H9 (cell line): ENCODE measurements at regions not wholly inside any gene's neighbourhood (a gene's known extent, or its start where the extent isn't known, plus 50 kb on each side); places are given as distances from the start of the nearest gene placed in this dataset.
A peak's percentile ranks its signal among the peaks of the same experiment; 100 is the strongest.

ENCODE experiments used
- DNase-seq: peaks from one replicate; pipeline ENCODE4 v3.0.0-alpha.2; 2017
- H2AFZ ChIP-seq: one replicate; pipeline ENCODE4 v1.6.1; 2013; ENCODE audit warnings: mild to moderate bottlenecking, low read length, control low read depth, moderate library complexity
- H2AK5ac ChIP-seq: 2 replicates; pipeline ENCODE4 v1.6.1; 2013; ENCODE audit warnings: low read length, control low read depth, mixed read lengths; ENCODE audit not compliant: insufficient read length
- H2BK120ac ChIP-seq: one replicate; pipeline ENCODE4 v1.6.1; 2013; ENCODE audit warnings: low read depth, mild to moderate bottlenecking, low read length, control low read depth, inconsistent platforms; ENCODE audit not compliant: poor library complexity, severe bottlenecking
- H2BK12ac ChIP-seq: 2 replicates; pipeline ENCODE4 v1.6.1; 2013; ENCODE audit warnings: low read length, control low read depth, mixed read lengths, low read depth; ENCODE audit not compliant: insufficient read length
- H2BK15ac ChIP-seq: 2 replicates; pipeline ENCODE4 v1.6.1; 2013; ENCODE audit warnings: low read depth, low read length, control low read depth
- H2BK20ac ChIP-seq: one replicate; pipeline ENCODE4 v1.6.1; 2013; ENCODE audit warnings: low read depth, mild to moderate bottlenecking, low read length, control low read depth, inconsistent platforms; ENCODE audit not compliant: poor library complexity, severe bottlenecking
- H2BK5ac ChIP-seq: 2 replicates; pipeline ENCODE4 v1.6.1; 2013; ENCODE audit warnings: low read length, control low read depth, mixed read lengths; ENCODE audit not compliant: insufficient read length
- H3K14ac ChIP-seq: 2 replicates; pipeline ENCODE4 v1.6.1; 2013; ENCODE audit warnings: low read length, control low read depth; ENCODE audit not compliant: insufficient read depth
- H3K18ac ChIP-seq: 2 replicates; pipeline ENCODE4 v1.6.1; 2013; ENCODE audit warnings: low read depth, mild to moderate bottlenecking, mixed read lengths, low read length, control low read depth; ENCODE audit not compliant: insufficient read length
- H3K23ac ChIP-seq: 2 replicates; pipeline ENCODE4 v1.6.1; 2013; ENCODE audit warnings: low read length, control low read depth, mixed read lengths, low read depth; ENCODE audit not compliant: insufficient read length
- H3K23me2 ChIP-seq: 2 replicates; pipeline ENCODE4 v1.6.1; 2013; ENCODE audit warnings: low read depth, mild to moderate bottlenecking, mixed read lengths, low read length, control low read depth; ENCODE audit not compliant: insufficient read length, poor library complexity, severe bottlenecking
- H3K27ac ChIP-seq: 2 replicates; pipeline ENCODE4 v1.5.1; 2013; ENCODE audit warnings: low read length, control low read depth, mixed read lengths, low read depth; ENCODE audit not compliant: insufficient read length
- H3K27me3 ChIP-seq: 2 replicates; pipeline ENCODE4 v1.6.1; 2013; ENCODE audit warnings: low read length, control low read depth, inconsistent platforms; ENCODE audit not compliant: insufficient read depth
- H3K4ac ChIP-seq: 2 replicates; pipeline ENCODE4 v1.6.1; 2013; ENCODE audit warnings: low read depth, mild to moderate bottlenecking, control low read depth, inconsistent platforms, low read length, moderate library complexity
- H3K4me1 ChIP-seq: 2 replicates; pipeline ENCODE4 v1.6.1; 2013; ENCODE audit warnings: low read length, control low read depth, inconsistent platforms; ENCODE audit not compliant: insufficient read depth
- H3K4me2 ChIP-seq: 2 replicates; pipeline ENCODE4 v1.6.1; 2013; ENCODE audit warnings: low read length, control low read depth, mixed read lengths; ENCODE audit not compliant: insufficient read length, insufficient read depth
- H3K56ac ChIP-seq: 2 replicates; pipeline ENCODE4 v1.6.1; 2013; ENCODE audit warnings: low read depth, mild to moderate bottlenecking, mixed read lengths, low read length, control low read depth; ENCODE audit not compliant: insufficient read length
- H3K79me1 ChIP-seq: 2 replicates; pipeline ENCODE4 v1.6.1; 2013; ENCODE audit warnings: low read depth, mild to moderate bottlenecking, moderate library complexity, low read length, control low read depth, inconsistent platforms; ENCODE audit not compliant: insufficient read depth, poor library complexity, severe bottlenecking
- H3K79me2 ChIP-seq: 2 replicates; pipeline ENCODE4 v1.6.1; 2013; ENCODE audit warnings: low read length, control low read depth, inconsistent platforms; ENCODE audit not compliant: insufficient read depth
- H3K9ac ChIP-seq: 2 replicates; pipeline ENCODE4 v1.6.1; 2013; ENCODE audit warnings: low read length, control low read depth, mixed read lengths; ENCODE audit not compliant: insufficient read length; ENCODE audit errors: extremely low read depth
- H3K9me3 ChIP-seq: one replicate; pipeline ENCODE4 v1.6.1; 2013; ENCODE audit warnings: low read depth, low read length, inconsistent platforms; ENCODE audit not compliant: control insufficient read depth
- H3T11ph ChIP-seq: one replicate; pipeline ENCODE4 v1.6.1; 2013; ENCODE audit warnings: mild to moderate bottlenecking, low read length, control low read depth, inconsistent platforms
- H4K20me1 ChIP-seq: one replicate; pipeline ENCODE4 v1.6.1; 2013; ENCODE audit not compliant: control insufficient read depth, insufficient read length, insufficient read depth
- H4K5ac ChIP-seq: 2 replicates; pipeline ENCODE4 v1.6.1; 2013; ENCODE audit warnings: low read depth, mild to moderate bottlenecking, mixed read lengths, low read length, control low read depth; ENCODE audit not compliant: insufficient read length
- H4K8ac ChIP-seq: replicated peaks from 2 replicates; pipeline ENCODE4 v1.6.1; 2013; ENCODE audit warnings: low read length, control low read depth, mixed read lengths, low read depth; ENCODE audit not compliant: insufficient read length
- H4K91ac ChIP-seq: 2 replicates; pipeline ENCODE4 v1.6.1; 2013; ENCODE audit warnings: low read depth, mild to moderate bottlenecking, moderate library complexity, mixed read lengths, low read length, control low read depth; ENCODE audit not compliant: insufficient read length
- H3K27ac Mint-ChIP-seq, 3 experiments: 2 replicates in 2 of 3; 3 replicates in 1 of 3; pipeline ENCODE4 v1.8.0; 2020 to 2021; ENCODE audit warnings: mixed read lengths in 3 of 3, mild to moderate bottlenecking in 1 of 3, moderate library complexity in 1 of 3
- H3K27me3 Mint-ChIP-seq: 2 replicates; pipeline ENCODE4 v1.8.0; 2021; ENCODE audit warnings: low read depth, mild to moderate bottlenecking, moderate library complexity, mixed read lengths
- H3K36me3 Mint-ChIP-seq, 3 experiments: 2 replicates in 2 of 3; 3 replicates in 1 of 3; pipeline ENCODE4 v1.8.0; 2020 to 2021; ENCODE audit warnings: low read depth in 3 of 3, mixed read lengths in 3 of 3; ENCODE audit not compliant: insufficient read depth in 1 of 3
- H3K4me1 Mint-ChIP-seq, 2 experiments: 2 replicates each; pipeline ENCODE4 v1.8.0; 2020; ENCODE audit warnings: mixed read lengths in 2 of 2
- H3K4me3 Mint-ChIP-seq, 2 experiments: 2 replicates in 1 of 2; 3 replicates in 1 of 2; pipeline ENCODE4 v1.8.0; 2020 to 2021; ENCODE audit warnings: mild to moderate bottlenecking in 2 of 2, mixed read lengths in 2 of 2, moderate library complexity in 1 of 2
- H3K9me3 Mint-ChIP-seq, 2 experiments: 2 replicates in 1 of 2; 3 replicates in 1 of 2; pipeline ENCODE4 v1.8.0; 2020; ENCODE audit warnings: mild to moderate bottlenecking in 2 of 2, mixed read lengths in 2 of 2, moderate library complexity in 1 of 2
- WGBS: extraction: QIAGEN DNeasy Blood & Tissue Kit; methylation state at CpG from one replicate; pipeline ENCODE4 v1.1.7; 2013; ENCODE audit warnings: missing lambda C conversion rate, low lambda C conversion rate, mixed read lengths; ENCODE audit not compliant: insufficient read length; ENCODE audit errors: extremely low coverage; 5-methylcytosine and 5-hydroxymethylcytosine counted together
- TF ChIP-seq, protein P1 (sequence below): fragments of 200-600 bp; sonication (generic); conservative IDR thresholded peaks from 3 replicates; pipeline ENCODE4 v1.8.0; 2021; ENCODE audit warnings: antibody characterized with exemption, mild to moderate bottlenecking

DNA sequence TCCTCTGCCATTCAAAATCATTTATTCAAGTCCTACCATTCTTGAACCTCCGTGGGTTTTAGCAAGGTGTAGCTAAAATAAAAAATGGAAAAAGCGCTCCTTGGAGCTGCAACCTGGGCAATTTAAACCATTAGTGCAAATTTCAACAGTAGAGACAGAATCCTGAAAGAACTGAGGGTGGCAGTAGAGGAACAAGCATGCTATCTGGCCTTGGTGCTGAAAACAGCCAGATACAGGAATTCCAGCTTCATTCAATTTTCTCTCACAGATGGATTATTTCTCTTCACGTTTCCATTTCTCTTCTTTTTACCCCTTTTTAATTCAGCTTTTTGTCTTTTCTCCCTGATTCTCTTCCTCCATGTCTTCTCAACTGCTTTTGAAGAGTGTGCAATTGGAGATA is 77.7 kb downstream of the OTUD1 start:
- Histone ChIP-seq H2AK5ac (no peak overlapping the region), H3K56ac (no peak overlapping the region), H2BK120ac (no peak overlapping the region), H2BK20ac (no peak overlapping the region), H3K4me1 (no peaks in the 10 kb centered on the region), H4K20me1 (no peaks in the 10 kb centered on the region), H4K5ac (no peak overlapping the region), H3K9me3 (peaks cover 8% of the 10 kb centered on the region), H3K27me3 (no peaks in the 10 kb centered on the region), H2AFZ (no peak overlapping the region), H3T11ph (no peak overlapping the region), H3K18ac (no peak overlapping the region), H4K91ac (no peak overlapping the region), H2BK5ac (no peak overlapping the region), H3K23me2 (no peaks in the 10 kb centered on the region), H4K8ac (no peak overlapping the region), H3K4ac (no peak overlapping the region), H3K79me1 (no peaks in the 10 kb centered on the region), H3K9ac (no peak overlapping the region), H3K23ac (no peak overlapping the region), H3K27ac (no peak overlapping the region), H3K4me2 (no peak overlapping the region), H3K79me2 (no peaks in the 10 kb centered on the region), H2BK15ac (no peak overlapping the region), H3K14ac (no peak overlapping the region), H2BK12ac (no peak overlapping the region)
- TF ChIP-seq, protein P1, sequence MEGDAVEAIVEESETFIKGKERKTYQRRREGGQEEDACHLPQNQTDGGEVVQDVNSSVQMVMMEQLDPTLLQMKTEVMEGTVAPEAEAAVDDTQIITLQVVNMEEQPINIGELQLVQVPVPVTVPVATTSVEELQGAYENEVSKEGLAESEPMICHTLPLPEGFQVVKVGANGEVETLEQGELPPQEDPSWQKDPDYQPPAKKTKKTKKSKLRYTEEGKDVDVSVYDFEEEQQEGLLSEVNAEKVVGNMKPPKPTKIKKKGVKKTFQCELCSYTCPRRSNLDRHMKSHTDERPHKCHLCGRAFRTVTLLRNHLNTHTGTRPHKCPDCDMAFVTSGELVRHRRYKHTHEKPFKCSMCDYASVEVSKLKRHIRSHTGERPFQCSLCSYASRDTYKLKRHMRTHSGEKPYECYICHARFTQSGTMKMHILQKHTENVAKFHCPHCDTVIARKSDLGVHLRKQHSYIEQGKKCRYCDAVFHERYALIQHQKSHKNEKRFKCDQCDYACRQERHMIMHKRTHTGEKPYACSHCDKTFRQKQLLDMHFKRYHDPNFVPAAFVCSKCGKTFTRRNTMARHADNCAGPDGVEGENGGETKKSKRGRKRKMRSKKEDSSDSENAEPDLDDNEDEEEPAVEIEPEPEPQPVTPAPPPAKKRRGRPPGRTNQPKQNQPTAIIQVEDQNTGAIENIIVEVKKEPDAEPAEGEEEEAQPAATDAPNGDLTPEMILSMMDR, result peak; percentile 76
- Mint-ChIP-seq H3K4me1 (no peaks in the 10 kb centered on the region), H3K36me3 (peaks cover 8 to 13% (median 11%) of the 10 kb centered on the region in 3 experiments; a peak in 6 of 7 replicates), H3K9me3 (peaks cover 20 to 21% of the 10 kb centered on the region in 2 experiments), H3K27me3 (peaks cover 7% of the 10 kb centered on the region), H3K4me3 (no peak overlapping the region), H3K27ac (no peak overlapping the region)
- WGBS, result no CpG with 5 or more reads among the region's 3 CpGs
- DNase-seq, result no peak
